B cell (primary cell): ENCODE measurements at regions not wholly inside any gene's neighbourhood (a gene's known extent, or its start where the extent isn't known, plus 50 kb on each side); places are given as distances from the start of the nearest gene placed in this dataset.

Experiments
- EZH2 ChIP-seq: IDR thresholded peaks from 2 replicates; pipeline ENCODE4 v1.6.1; 2012; ENCODE audit warnings: borderline replicate concordance, low read depth, mild to moderate bottlenecking, moderate library complexity, low read length; ENCODE audit not compliant: insufficient read depth, poor library complexity, severe bottlenecking
- TF ChIP-seq, protein P1 (sequence below): fragments of 200-600 bp; IDR thresholded peaks from one replicate; pipeline ENCODE4 v1.8.0; 2022; ENCODE audit warnings: antibody characterized with exemption, mild to moderate bottlenecking

DNA sequence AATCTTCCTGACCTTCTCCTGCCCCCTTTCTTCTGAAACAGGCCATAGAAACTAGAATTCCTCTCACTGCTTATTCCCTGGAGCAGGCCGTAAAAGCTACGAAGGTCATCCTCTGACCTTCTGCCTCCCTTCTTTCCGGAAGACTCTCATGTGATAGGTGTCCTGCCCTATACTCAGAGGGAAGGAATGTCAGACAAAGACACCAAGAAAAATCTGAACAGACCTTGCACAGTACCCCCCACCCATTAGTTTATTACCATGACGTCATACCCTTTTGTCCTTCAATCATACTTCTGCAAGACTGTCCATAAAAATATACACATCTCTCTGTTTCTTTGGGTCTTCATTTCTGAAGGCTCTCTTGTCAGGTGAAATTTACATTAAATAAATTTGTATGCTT, 1523.9 kb downstream of the RPA4 start:
- TF ChIP-seq, protein P1, sequence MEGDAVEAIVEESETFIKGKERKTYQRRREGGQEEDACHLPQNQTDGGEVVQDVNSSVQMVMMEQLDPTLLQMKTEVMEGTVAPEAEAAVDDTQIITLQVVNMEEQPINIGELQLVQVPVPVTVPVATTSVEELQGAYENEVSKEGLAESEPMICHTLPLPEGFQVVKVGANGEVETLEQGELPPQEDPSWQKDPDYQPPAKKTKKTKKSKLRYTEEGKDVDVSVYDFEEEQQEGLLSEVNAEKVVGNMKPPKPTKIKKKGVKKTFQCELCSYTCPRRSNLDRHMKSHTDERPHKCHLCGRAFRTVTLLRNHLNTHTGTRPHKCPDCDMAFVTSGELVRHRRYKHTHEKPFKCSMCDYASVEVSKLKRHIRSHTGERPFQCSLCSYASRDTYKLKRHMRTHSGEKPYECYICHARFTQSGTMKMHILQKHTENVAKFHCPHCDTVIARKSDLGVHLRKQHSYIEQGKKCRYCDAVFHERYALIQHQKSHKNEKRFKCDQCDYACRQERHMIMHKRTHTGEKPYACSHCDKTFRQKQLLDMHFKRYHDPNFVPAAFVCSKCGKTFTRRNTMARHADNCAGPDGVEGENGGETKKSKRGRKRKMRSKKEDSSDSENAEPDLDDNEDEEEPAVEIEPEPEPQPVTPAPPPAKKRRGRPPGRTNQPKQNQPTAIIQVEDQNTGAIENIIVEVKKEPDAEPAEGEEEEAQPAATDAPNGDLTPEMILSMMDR, result no peak
- TF ChIP-seq EZH2, result no peak
